ENCODE measurements at regions not wholly inside any gene's neighbourhood (a gene's known extent, or its start where the extent isn't known, plus 50 kb on each side); places are given as distances from the start of the nearest gene placed in this dataset.

GRCh38 chr2:167820488-167820887, 426.9 kb downstream of the STK39 start:
- no peaks in the 10 kb centered on the region for H3K27me3 ChIP-seq (ENCODE audit: insufficient read depth, low read depth, severe bottlenecking)
- no peak overlapping the region for H3K27ac ChIP-seq
- no peak for TF ChIP-seq CTCF (IDR thresholded peaks at IDR 0.05; ENCODE audit: low read depth, low read length)
- H3K4me3 ChIP-seq (ENCODE audit: low read depth, low read length), result no peak overlapping the region
- H3K36me3 ChIP-seq, result no peaks in the 10 kb centered on the region
- no peaks in the 10 kb centered on the region for H3K9me3 ChIP-seq (ENCODE audit: severe bottlenecking)
- no peak for DNase-seq

DNA sequence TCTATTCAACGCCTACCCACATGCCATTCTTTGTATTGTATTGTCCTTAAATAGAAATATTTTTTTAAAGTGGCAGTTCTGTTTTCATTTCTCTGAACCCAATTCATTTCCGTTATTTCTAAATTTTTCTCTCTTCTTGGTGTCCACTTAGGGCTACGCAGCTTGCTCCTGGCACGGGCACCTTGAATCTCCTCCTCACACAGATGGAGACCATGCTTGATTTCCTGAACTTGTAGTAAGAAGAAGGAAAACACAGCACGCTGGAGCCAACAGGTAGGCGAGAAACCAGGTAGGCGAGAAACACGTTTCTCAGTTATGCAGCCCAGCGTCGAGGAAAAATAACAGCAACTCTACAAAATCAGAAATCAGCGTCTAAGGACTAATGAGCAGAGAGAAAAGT, 428.9 kb downstream of the STK39 start:
- no peak for TF ChIP-seq CTCF (IDR thresholded peaks at IDR 0.05; ENCODE audit: low read depth, low read length)
- H3K4me3 ChIP-seq (ENCODE audit: low read depth, low read length), result no peak overlapping the region
- no peak overlapping the region for H3K27ac ChIP-seq
- no peaks in the 10 kb centered on the region for H3K9me3 ChIP-seq (ENCODE audit: severe bottlenecking)
- no peaks in the 10 kb centered on the region for H3K27me3 ChIP-seq (ENCODE audit: insufficient read depth, low read depth, severe bottlenecking)
- no peak for DNase-seq
- H3K36me3 ChIP-seq, result no peaks in the 10 kb centered on the region

- H3K9me3 ChIP-seq (ENCODE audit: severe bottlenecking), result no peaks in the 10 kb centered on the region
- no peak for DNase-seq
Observed at GRCh38 chr2:167817908-167818307, 429.5 kb downstream of the STK39 start.

GRCh38 chr2:167817422-167817821, 430.0 kb downstream of the STK39 start:
- Histone ChIP-seq H3K27me3 (ENCODE audit: insufficient read depth, low read depth, severe bottlenecking) (no peaks in the 10 kb centered on the region), H3K4me3 (ENCODE audit: low read depth, low read length) (no peak overlapping the region), H3K27ac (no peak overlapping the region), H3K9me3 (ENCODE audit: severe bottlenecking) (no peaks in the 10 kb centered on the region), H3K36me3 (no peaks in the 10 kb centered on the region)
- TF ChIP-seq CTCF (IDR thresholded peaks at IDR 0.05; ENCODE audit: low read depth, low read length), result no peak
- DNase-seq, result no peak

More at GRCh38 chr2:167817908-167818307, 429.5 kb downstream of the STK39 start:
- no peaks in the 10 kb centered on the region for H3K27me3 ChIP-seq (ENCODE audit: insufficient read depth, low read depth, severe bottlenecking)
- no peak for TF ChIP-seq CTCF (IDR thresholded peaks at IDR 0.05; ENCODE audit: low read depth, low read length)
- no peaks in the 10 kb centered on the region for H3K36me3 ChIP-seq
- no peak overlapping the region for H3K27ac ChIP-seq
- no peak overlapping the region for H3K4me3 ChIP-seq (ENCODE audit: low read depth, low read length)

- no peaks in the 10 kb centered on the region for H3K9me3 ChIP-seq (ENCODE audit: severe bottlenecking)
- DNase-seq, result no peak
- no peak overlapping the region for H3K27ac ChIP-seq
- H3K36me3 ChIP-seq, result no peaks in the 10 kb centered on the region
- no peaks in the 10 kb centered on the region for H3K27me3 ChIP-seq (ENCODE audit: insufficient read depth, low read depth, severe bottlenecking)
- no peak overlapping the region for H3K4me3 ChIP-seq (ENCODE audit: low read depth, low read length)
- TF ChIP-seq CTCF (IDR thresholded peaks at IDR 0.05; ENCODE audit: low read depth, low read length), result no peak
Observed at GRCh38 chr2:167816874-167817290, 430.5 kb downstream of the STK39 start.

Measured in WERI-Rb-1 (cell line).